RWPE1 (cell line): ENCODE measurements at regions not wholly inside any gene's neighbourhood (a gene's known extent, or its start where the extent isn't known, plus 50 kb on each side); places are given as distances from the start of the nearest gene placed in this dataset.
"Not testable (repeated sequence)": the region's sequence is repeated elsewhere in the genome, so short reads cannot be mapped to it uniquely, and the experiment has no call there.

ENCODE experiments used
- CTCF ChIA-PET: fragments of 350-600 bp; sonication (Branson Sonifier 250); formaldehyde crosslinking; extraction: SDS; loops from one replicate; lab custom pipeline; 2021; lab: Yijun Ruan, JAX
- POLR2A ChIA-PET: fragments of 400-600 bp; formaldehyde crosslinking; extraction: SDS; loops from one replicate; lab custom pipeline; 2020; ENCODE audit warnings: antibody characterized with exemption; ENCODE audit not compliant: low non-redundant PET; lab: Yijun Ruan, JAX
- DNase-seq: peaks from one replicate; pipeline ENCODE4 v3.0.0; 2012; ENCODE audit warnings: low spot score
- H3K27ac ChIP-seq: fragments of 450-650 bp; 2 replicates; pipeline ENCODE4 v1.5.1; 2017
- CTCF ChIP-seq: fragments of 450-650 bp; conservative IDR thresholded peaks from 2 replicates; pipeline ENCODE4 v1.5.1; 2017; ENCODE audit warnings: low read depth, mild to moderate bottlenecking

DNA sequence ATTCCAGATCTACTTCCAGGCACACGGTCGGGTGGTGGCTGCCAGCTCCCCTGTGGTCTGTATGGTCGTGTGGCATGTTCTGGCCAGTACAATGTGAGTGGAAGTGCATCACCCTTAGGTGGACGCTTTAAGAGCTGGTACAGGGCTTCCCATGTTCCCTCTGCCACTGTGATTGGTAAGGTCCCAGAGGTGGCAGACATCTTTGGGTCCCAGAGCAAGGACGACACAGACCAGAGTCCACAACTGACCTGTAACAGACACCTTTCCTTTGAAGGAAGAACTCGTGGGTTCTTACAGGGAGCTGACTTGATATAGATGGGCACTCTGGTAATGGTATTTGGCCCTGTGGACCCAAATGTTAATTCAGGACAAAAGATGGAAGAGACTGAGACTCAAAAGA is 90.0 kb upstream of the GDNF start:
- ChIA-PET CTCF (no interaction called here), POLR2A (no interaction called here)
- H3K27ac ChIP-seq = no peak overlapping the region
- no peak for DNase-seq
- TF ChIP-seq CTCF = no peak

GRCh38 chr5:37927753-37928152 is 87.9 kb upstream of the GDNF start:
- H3K27ac ChIP-seq, POLR2A ChIA-PET, CTCF ChIA-PET, DNase-seq: not testable (repeated sequence)

DNA sequence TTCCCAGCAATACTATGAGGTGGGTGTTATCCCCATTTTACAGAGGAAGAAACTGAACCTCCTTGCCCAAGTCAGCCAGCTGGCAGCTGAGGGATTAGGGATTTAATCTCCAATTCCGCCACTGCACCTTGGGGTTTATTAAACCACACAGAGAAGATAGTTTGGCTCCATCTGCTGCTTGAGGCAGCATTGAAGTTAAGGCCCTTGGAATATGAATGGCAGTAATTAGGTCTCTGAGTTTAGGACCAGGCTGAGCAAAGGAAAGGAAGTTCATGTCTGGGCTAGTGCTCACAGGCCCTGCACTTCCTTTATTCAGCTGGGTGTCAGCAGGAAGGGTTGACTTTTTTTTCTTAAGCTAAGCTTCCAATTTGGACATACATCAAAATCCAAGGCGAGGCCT is 86.9 kb upstream of the GDNF start:
- ChIA-PET CTCF (interaction anchor here (0.6 to 0.8 kb wide), 3 partner anchors 236 to 797 kb away, joined by 3 to 4 read pairs (median 3); no protein-coding TSS in a partner anchor), POLR2A (no interaction called here)
- TF ChIP-seq CTCF = no peak
- peak overlapping the region; percentile 59 for H3K27ac ChIP-seq
- peak; percentile 57 for DNase-seq

DNA sequence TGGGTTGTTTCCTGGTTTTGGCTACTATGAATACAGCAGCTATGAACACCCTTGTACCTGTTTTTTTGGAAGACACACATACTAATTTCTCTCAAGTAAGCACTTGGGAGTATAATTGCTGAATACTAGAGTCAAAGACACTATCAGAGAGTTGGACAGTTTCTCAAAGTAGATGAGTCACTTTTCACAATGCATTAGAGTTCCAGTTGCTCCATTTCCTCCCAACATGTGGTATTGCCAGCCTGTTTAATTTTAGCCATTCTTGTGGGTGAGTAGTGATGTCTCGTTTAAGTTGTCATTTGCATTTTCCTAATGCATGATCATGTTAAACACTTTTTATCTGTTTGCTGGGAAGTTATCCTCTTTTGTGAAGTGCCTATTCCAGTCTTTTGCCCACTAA is 81.6 kb upstream of the GDNF start:
- POLR2A ChIA-PET = no interaction called here
- no peak for DNase-seq

GRCh38 chr5:37918424-37918823 is 78.6 kb upstream of the GDNF start:
- TF ChIP-seq CTCF = no peak
- POLR2A ChIA-PET = no interaction called here
- CTCF ChIA-PET = interaction anchor here (0.6 to 0.7 kb wide), 3 partner anchors 7 to 156 kb away, joined by 3 to 4 read pairs (median 3); no protein-coding TSS in a partner anchor

More for the DNA sequence above, 81.6 kb upstream of the GDNF start:
- H3K27ac ChIP-seq = no peak overlapping the region
- CTCF ChIA-PET = no interaction called here
- TF ChIP-seq CTCF = no peak

GRCh38 chr5:37916525-37916924 is 76.7 kb upstream of the GDNF start:
- CTCF ChIA-PET = no interaction called here
- no peak for DNase-seq
- no peak overlapping the region for H3K27ac ChIP-seq

More at GRCh38 chr5:37918424-37918823, 78.6 kb upstream of the GDNF start:
- H3K27ac ChIP-seq = no peak overlapping the region
- DNase-seq = no peak

More at GRCh38 chr5:37916525-37916924, 76.7 kb upstream of the GDNF start:
- POLR2A ChIA-PET = no interaction called here
- TF ChIP-seq CTCF = no peak
